Body of pancreas (tissue), 4 donors: ENCODE measurements at regions not wholly inside any gene's neighbourhood (a gene's known extent, or its start where the extent isn't known, plus 50 kb on each side); places are given as distances from the start of the nearest gene placed in this dataset.

ENCODE experiments used
- ATAC-seq: fragments of 150-250 bp; one replicate; pipeline ENCODE4 v1.9.1; 2016
- DNase-seq, 4 donors: peaks; one replicate each; pipeline ENCODE4 v3.0.0-alpha.2; 2019
- H3K27ac ChIP-seq, 4 donors: fragments of 200-600 bp; sonication (generic); 1 replicate in 3 of 4; 2 replicates in 1 of 4; pipeline versions ENCODE4 v1.5.1 to v1.6.1; 2016 to 2019; ENCODE audit warnings: mild to moderate bottlenecking in 1 of 4, mixed read lengths in 1 of 4, moderate library complexity in 1 of 4
- H3K27me3 ChIP-seq, 2 donors: fragments of 200-600 bp; sonication (generic); one replicate each; pipeline ENCODE4 v1.6.0; 2016; ENCODE audit warnings: mild to moderate bottlenecking in 1 of 2
- H3K36me3 ChIP-seq, 2 donors: fragments of 200-600 bp; sonication (generic); replicated peaks in 1 of 2; 2 replicates each; pipeline ENCODE4 v1.5.1; 2016; ENCODE audit warnings: low read depth in 2 of 2; ENCODE audit not compliant: insufficient read depth in 1 of 2
- H3K4me1 ChIP-seq: fragments of 200-600 bp; sonication (generic); one replicate; pipeline ENCODE4 v1.6.0; 2016
- H3K4me3 ChIP-seq, 2 donors: fragments of 200-600 bp; sonication (generic); 1 replicate in 1 of 2; 2 replicates in 1 of 2; pipeline ENCODE4 v1.5.1; 2016 to 2019
- H3K9me3 ChIP-seq, 3 donors: fragments of 200-600 bp; sonication (generic); 1 replicate in 2 of 3; 2 replicates in 1 of 3; pipeline ENCODE4 v1.5.1; 2016
- POLR2A ChIP-seq, 3 donors: fragments of 450-650 bp; IDR thresholded peaks; one replicate each; pipeline ENCODE4 v1.6.1; 2016; ENCODE audit warnings: antibody characterized with exemption in 3 of 3, mild to moderate bottlenecking in 2 of 3
- WGBS, 2 donors: methylation state at CpG; one replicate each; pipeline ENCODE4 v1.1.5; 2017; 5-methylcytosine and 5-hydroxymethylcytosine counted together
- intact Hi-C: fragments of 100-400 bp; cut with DNase I; formaldehyde crosslinking; loops from one replicate; pipeline ENCODE4 v1.15.1; 2023
- TF ChIP-seq, protein P1 (sequence below), 7 experiments: fragments of 450-650 bp in 4 of 7; fragments of 200-600 bp in 3 of 7; sonication (generic) in 3 of 7; IDR thresholded peaks; one replicate each; pipeline ENCODE4 v1.5.1; 2016 to 2019; ENCODE audit warnings: antibody characterized with exemption in 7 of 7

- DNase-seq: no peak
- WGBS, 2 donors: 45 to 46% methylated on average over 3 of the region's 3 CpGs
- no peaks in the 10 kb centered on the region for H3K36me3 ChIP-seq
- H3K27me3 ChIP-seq: no peaks in the 10 kb centered on the region
- no peaks in the 10 kb centered on the region for H3K9me3 ChIP-seq
- intact Hi-C loops: no loop called here
- no peak for ATAC-seq
- no peak overlapping the region for H3K27ac ChIP-seq
- no peak overlapping the region for H3K4me3 ChIP-seq
- no peak for TF ChIP-seq POLR2A (IDR thresholded peaks at IDR 0.05)
- TF ChIP-seq, protein P1, sequence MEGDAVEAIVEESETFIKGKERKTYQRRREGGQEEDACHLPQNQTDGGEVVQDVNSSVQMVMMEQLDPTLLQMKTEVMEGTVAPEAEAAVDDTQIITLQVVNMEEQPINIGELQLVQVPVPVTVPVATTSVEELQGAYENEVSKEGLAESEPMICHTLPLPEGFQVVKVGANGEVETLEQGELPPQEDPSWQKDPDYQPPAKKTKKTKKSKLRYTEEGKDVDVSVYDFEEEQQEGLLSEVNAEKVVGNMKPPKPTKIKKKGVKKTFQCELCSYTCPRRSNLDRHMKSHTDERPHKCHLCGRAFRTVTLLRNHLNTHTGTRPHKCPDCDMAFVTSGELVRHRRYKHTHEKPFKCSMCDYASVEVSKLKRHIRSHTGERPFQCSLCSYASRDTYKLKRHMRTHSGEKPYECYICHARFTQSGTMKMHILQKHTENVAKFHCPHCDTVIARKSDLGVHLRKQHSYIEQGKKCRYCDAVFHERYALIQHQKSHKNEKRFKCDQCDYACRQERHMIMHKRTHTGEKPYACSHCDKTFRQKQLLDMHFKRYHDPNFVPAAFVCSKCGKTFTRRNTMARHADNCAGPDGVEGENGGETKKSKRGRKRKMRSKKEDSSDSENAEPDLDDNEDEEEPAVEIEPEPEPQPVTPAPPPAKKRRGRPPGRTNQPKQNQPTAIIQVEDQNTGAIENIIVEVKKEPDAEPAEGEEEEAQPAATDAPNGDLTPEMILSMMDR (IDR thresholded peaks at IDR 0.05): peak; percentile 27 to 69 (median 36)
- H3K4me1 ChIP-seq: no peaks in the 10 kb centered on the region
Measured at GRCh38 chr3:76570436-76571057, 469.4 kb upstream of the ROBO2 start.

DNA sequence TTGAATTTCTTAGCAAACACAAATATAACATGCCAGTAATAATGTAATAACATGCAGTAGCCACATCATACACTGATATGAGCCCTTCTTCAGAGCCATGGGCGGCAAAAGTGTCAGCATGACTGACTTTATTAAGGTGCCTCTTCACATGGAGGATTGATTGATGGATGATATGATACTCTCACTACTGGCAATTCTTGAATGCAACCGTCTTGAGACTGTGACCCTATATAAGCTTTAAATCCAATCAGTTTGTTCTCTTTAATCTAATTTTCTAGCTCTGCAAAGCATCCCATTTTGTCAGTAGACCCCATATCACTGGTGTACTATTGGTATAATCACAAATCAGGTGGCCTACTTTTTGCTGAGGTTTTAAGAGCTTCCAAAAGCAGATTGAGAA lies 463.7 kb upstream of the ROBO2 start:
- Histone ChIP-seq H3K4me3 (no peak overlapping the region), H3K27ac (no peak overlapping the region), H3K27me3 (no peaks in the 10 kb centered on the region), H3K9me3 (no peaks in the 10 kb centered on the region), H3K36me3 (no peaks in the 10 kb centered on the region), H3K4me1 (no peaks in the 10 kb centered on the region)
- DNase-seq: no peak
- no peak for TF ChIP-seq POLR2A (IDR thresholded peaks at IDR 0.05)
- TF ChIP-seq, protein P1 (IDR thresholded peaks at IDR 0.05): no peak
- intact Hi-C loops: no loop called here
- WGBS, 2 donors: 82 to 85% methylated on average over 2 of the region's 2 CpGs
- ATAC-seq: no peak

DNA sequence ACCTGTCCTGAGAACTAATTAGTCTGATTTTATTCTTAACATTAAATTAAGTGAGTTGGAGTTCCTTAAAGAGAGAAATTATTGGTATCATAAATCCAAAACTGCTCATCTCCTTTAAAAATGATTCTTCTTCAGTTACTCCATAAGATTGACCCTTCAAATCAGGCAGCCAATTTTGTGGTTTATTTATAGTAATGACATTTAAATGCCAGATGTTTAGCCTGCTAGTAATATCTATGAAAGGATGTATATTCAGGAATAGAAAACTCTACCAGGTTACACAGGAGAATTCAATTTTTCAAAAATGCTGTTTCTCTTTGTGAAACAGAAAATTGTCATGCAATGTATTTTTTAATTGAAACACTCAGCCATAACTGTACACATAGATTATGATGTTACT lies 457.8 kb upstream of the ROBO2 start:
- no peaks in the 10 kb centered on the region for H3K4me1 ChIP-seq
- ATAC-seq: no peak

GRCh38 chr3:76582632-76583378 lies 457.1 kb upstream of the ROBO2 start:
- H3K36me3 ChIP-seq: no peaks in the 10 kb centered on the region
- H3K27me3 ChIP-seq: no peaks in the 10 kb centered on the region
- WGBS, 2 donors: 49 to 57% methylated on average over 5 of the region's 5 CpGs
- no peak for TF ChIP-seq POLR2A (IDR thresholded peaks at IDR 0.05)
- TF ChIP-seq, protein P1 (IDR thresholded peaks at IDR 0.05): no peak
- no peaks in the 10 kb centered on the region for H3K9me3 ChIP-seq
- intact Hi-C loops: no loop called here
- no peak overlapping the region for H3K4me3 ChIP-seq
- no peak overlapping the region for H3K27ac ChIP-seq
- H3K4me1 ChIP-seq: no peaks in the 10 kb centered on the region
- DNase-seq (no peak), ATAC-seq (no peak)

More for the DNA sequence above, 457.8 kb upstream of the ROBO2 start:
- TF ChIP-seq, protein P1 (IDR thresholded peaks at IDR 0.05): no peak
- TF ChIP-seq POLR2A (IDR thresholded peaks at IDR 0.05): no peak
- intact Hi-C loops: no loop called here
- no peak overlapping the region for H3K27ac ChIP-seq
- no peaks in the 10 kb centered on the region for H3K36me3 ChIP-seq
- H3K4me3 ChIP-seq: no peak overlapping the region
- H3K9me3 ChIP-seq: no peaks in the 10 kb centered on the region
- DNase-seq: no peak
- H3K27me3 ChIP-seq: no peaks in the 10 kb centered on the region
